Stimulated activated CD4-positive, alpha-beta T cell treated with anti-CD3 and anti-CD28 coated beads, Interleukin-4, amount 100 ng/mL, for 4 hours (primary cell): ENCODE measurements at regions not wholly inside any gene's neighbourhood (a gene's known extent, or its start where the extent isn't known, plus 50 kb on each side); places are given as distances from the start of the nearest gene placed in this dataset.

Experiments used
- DNase-seq, 2 experiments: peaks; one replicate each; pipeline ENCODE4 v3.0.0-alpha.2; 2020

DNA sequence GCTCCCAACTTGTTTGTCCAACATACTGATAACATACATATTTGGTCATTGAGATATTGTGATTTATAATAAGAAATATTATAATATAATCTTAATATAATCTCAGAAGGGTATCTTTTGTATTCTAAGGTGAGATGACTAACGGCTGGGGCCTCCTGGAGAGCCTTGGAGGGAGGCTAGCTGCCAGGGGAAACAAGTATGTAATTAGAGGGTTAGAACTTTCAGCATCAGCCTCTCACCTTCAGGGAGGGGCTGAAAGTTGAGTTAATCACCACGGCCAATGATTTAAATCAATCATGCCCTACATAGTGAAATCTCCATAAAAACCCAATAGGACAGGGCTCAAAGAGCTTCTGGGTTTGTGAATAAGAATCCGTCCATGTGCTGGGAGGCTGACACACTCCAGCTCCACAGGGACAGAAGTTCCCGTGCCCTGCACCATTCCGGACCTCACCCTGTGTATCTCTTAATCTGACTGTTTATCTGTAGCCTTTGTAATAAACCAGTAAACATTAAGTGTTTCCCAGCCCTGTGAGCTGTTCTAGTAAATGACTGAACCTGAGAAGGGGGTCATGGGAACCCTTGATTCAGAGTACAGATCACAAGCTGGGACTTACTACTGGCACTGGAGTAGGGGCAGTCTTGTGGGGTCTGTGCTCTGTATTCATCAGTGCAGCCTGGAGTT, 86.3 kb upstream of the STEAP1B start:
- DNase-seq = no peak

DNA sequence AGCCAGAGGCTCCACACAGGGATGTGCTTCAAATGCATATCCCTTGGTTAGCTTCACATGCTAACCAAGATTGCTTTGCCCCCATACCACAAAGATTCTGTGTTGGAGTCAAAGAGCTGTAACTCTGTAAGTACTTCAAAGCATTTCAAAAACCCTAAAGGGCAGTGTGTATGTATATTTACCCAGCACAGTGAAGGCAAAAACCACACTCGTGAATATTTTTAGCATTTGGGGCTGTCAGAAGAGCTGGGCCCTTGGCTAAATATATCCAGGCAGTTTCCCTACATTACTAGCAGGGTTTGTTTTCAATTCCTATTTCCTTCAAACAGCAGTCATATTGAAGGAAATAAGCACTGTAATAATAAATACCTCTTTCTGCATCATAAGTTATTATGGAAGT, 84.2 kb upstream of the STEAP1B start:
- DNase-seq = no peak

GRCh38 chr7:22582863-22583622, 83.1 kb upstream of the STEAP1B start:
- no peak for DNase-seq

DNA sequence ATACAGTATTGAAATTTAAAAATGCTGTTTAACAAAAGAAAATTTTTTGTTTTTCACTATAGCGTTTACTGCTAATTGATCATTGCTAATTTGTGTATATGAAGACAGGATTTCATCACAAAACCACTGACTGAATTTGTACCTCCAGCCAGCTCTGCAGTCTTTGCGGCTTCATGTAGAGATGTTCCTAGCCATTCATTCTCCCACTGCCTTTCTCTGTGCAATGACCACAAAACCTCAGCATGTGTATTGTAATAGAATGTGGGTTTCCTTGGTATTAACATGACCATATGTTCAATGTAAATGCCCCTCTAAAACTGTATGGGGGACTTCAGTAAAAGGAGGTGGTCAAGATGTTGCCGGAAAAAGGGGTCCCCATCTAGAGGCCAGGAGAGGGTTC, 81.1 kb upstream of the STEAP1B start:
- DNase-seq = no peak

GRCh38 chr7:22579961-22580360, 80.0 kb upstream of the STEAP1B start:
- DNase-seq = no peak

- no peak for DNase-seq
Measured at GRCh38 chr7:22578007-22578733, 78.2 kb upstream of the STEAP1B start.

DNA sequence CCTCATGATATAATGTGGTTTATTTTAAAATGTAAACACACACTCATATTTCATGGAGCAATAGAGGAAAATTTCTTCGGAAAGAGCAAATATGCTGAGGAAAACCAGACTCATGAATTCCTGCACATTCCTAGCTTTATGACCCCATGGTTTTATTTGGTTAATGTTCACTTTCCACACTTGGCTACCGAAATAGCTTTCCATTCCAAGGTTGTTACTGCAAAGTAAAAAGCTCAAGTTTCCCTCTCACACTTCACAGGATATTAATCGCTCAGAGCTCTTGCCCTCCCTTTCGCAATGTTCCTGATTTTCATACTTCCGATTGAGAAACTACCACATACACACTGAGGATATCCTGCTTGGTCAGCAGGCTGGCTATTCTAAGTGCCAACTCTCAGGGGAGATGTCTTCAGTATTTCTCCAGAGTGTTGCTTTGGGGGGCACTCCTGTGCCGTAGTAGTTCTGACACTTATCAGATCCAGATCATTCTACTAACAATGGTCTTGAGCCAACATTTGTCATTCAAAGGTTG, 77.5 kb upstream of the STEAP1B start:
- no peak for DNase-seq

DNA sequence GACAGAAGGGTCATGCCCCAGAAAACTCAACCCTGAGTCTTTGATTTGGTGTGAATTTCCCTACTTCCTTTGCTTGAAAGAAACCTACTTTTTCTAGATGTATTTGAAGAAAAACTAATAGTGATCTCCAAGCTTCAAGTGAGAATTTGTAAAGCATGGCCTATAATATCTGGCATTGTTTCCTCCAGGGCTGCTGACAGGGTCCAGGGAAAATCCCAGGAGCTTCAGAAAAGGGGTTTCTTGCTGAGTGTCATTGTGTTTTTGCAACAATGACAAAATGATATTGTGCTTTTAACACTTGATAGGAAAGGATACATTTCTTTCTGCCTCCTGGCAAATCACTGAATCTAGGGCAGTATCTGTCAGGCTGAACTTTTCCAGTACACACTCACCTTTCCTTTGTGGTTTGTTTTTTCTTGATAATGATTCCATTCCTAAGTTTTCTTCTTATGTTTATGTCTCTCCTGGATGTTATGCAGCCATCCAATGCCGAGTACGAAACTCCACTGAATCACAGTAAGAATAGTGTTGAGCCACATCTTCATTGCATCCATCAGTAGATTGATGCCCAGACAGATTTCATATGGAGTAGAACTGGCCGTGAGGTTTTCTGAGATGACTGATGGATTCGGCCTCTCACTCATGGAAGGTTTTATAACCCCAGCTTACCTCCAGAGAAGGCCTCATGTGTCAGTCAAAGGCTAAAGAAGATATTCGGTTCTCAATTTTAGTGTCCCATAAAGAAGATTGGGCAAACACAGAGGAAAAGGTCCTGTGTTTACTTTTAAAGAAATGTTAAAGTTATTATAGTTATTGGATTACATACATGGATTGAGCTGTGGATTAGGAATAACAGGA, 76.9 kb upstream of the STEAP1B start:
- DNase-seq = no peak

DNA sequence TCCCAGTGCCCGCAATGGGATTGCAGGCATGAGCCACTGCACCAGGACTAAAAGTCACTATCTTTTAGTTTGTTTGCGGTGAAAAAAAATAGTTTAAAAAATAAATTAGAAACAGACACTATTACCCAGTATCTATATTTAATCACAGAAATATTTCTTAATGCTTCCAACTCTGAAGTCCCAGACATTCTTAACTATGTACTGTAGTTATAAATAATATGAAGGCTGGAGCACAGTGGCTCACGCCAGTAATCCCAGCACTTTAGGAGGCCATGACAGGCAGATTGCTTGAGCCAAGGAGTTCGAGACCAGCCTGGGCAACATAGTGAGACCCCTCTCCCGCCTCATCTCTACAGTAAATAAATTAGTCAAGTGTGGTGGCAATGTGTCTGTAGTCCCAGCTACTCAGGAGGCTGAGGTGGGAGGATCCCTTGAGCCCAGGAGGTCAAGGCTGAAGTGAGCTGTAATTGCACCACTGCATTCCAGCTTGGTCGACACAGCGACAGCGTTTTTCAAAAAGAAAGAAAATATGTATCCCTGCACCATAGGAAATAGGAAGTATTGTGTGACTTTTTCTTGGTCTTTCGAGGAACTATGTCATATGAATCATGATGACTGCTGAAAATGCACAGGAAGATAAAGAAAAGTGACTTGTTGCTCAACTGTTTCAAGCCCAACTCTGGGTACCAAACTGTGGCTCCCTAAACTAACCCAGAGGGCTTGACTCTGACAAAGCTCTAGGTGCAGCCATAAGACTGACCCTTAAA, 74.9 kb upstream of the STEAP1B start:
- no peak for DNase-seq

DNA sequence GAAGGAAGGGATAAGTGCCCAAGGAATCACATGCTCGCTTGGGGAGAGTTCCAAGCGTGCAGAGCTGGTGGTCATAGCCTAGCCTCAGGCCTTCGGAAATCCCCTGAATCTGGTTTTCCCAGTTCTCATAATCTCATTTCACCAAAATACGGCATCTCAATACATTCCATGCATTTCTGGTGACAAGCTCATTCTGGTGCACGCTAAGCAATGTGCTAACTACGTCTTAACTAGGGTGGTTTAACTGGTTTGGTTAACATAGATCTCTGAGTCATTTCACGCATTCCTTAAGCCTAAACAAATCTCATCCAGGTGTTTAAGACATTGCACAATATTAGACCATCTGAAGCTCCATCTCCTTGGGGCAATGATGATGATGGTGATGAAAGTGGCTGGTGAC, 72.9 kb upstream of the STEAP1B start:
- no peak for DNase-seq

DNA sequence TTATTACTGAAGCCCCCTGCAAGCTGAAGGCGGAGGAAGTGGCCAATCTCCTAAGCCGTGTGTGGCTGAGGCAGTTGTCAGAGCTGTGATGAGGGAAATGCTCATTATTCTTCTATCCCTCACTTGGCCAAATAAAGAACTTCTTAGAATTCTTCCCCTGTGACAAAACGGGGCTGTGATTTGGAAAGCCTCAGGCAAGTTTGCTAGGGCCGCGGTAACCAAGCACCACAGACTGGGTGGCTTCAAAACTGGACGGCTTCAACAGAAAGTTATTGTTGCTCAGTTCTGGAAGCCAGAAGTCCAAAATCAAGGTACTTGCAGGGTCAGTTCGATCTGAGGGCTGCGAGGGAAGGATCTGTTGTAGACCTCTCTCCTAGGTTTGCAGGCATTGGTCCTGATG, 72.3 kb upstream of the STEAP1B start:
- no peak for DNase-seq

DNA sequence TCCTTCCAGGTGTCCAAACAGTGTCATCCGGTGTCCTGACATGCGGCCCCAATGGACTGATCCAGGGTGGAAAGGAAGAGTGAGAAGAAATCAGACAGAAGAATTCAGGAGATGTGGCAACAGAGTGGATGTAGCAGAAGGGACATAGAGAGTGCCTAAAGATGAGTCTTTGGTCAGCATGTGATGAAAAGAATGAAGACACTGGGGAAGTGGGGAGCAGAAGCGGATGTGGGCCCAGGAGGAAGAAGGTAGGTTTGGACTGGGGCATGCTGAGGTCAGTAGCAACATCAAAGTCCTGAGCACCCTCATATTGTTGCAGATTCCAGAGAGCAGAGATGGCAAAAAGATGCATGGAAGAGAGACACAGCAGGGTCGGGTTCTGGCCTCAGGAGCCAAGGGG, 71.8 kb upstream of the STEAP1B start:
- no peak for DNase-seq

DNA sequence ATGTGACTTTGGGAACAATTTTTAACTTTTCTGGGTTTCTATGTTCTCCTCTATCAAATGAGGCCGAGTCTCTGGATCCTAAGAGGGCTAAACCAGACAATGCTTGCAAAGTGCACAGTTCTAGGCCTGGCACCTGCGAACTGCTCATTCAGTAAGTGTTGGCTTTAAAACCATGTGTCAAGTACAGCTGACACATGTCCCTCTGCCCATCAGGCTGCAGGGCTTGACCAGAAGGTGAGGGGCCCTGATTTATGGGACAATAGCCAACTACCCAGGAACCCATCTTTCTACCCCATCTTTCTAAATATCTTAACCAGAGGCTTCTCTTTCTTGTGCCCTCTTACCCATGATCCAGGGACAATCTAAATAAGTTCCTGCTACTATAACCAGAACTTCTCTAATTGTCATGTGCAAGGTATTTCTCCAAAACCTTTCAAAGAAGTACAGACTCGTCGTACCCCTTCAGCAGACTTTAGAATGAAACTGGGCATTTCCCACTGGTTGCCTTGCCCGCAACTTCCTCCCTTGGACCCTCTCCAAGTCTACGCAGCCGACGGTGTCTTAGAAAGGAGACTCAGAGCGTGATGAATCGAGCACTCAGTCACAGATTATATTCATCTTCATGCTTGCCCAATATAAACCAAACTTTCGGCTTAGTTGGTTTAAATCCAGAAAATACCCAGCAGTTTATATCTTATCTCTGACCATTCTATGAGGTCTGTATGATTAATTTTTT, 69.8 kb upstream of the STEAP1B start:
- no peak for DNase-seq

DNA sequence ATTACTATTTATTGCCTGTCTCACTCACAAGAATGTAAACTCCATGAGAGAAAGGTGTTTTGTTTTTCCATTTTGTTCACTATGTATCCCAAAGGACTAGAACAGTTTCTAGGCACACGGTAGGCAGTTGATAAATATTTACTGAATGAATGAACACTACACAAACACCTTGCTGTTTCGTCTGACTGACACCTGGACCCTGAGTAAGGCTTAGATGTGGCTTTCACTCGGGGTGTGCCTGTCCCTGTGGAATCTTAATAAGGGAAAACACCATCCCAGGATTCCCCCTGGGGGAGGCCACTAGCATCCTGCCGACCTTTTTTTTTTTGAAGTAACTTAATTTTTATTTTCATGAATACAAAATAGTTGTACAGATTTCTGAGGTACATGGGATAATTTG, 66.6 kb upstream of the STEAP1B start:
- no peak for DNase-seq

GRCh38 chr7:22566176-22566575, 66.2 kb upstream of the STEAP1B start:
- DNase-seq = no peak

- DNase-seq = no peak
Measured at GRCh38 chr7:22565315-22565811, 65.4 kb upstream of the STEAP1B start.

DNA sequence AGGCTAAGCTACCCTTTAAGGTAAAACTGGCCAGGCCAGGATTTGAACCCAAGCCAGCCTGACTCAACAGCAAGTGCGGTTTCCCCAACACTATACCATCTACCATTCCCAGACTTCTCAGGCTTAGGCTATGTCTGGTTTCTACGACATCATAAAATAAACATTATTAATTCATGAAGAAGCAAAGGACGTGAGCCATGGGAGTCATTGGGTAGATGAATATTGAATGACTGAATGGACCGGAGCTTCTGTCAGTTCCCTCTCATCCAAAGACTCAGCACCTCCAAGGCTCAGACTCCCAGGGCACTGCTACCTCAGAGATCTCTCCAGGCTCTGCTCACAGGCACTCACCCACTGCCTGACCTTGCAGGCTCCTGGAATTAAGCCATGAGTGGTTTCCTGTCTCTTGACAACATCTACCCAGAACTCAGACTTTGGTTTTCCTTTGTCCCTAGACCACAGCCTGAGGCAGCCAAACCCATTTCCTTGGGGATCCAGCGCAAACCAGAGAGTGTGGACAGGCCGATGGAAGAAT, 64.6 kb upstream of the STEAP1B start:
- no peak for DNase-seq

- DNase-seq = no peak
Measured at GRCh38 chr7:22563621-22564241, 63.7 kb upstream of the STEAP1B start.

DNA sequence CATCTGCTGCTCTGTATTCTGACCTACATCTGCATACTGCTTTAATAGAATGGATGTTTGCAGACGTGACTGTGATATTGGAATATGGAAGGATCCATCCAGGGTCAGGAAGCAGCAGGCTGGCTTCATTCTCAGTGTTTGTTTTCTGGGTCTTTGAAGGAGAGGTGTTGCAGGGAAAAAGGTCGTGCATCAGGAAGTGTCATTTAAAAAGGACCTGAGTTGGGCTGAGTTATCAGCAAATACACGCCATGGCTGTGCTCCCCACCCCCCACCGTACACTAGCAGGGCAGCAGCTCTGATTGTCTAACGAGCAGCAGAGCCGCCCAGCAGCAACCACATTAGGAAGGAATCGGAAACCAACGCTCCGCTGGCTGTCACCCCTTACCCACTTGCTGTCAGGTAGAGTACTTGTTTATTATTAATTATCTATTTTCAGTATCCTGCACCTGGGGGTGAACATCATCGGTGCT, 63.1 kb upstream of the STEAP1B start:
- no peak for DNase-seq
